Type B pancreatic cell (in vitro differentiated cells): ENCODE measurements at regions not wholly inside any gene's neighbourhood (a gene's known extent, or its start where the extent isn't known, plus 50 kb on each side); places are given as distances from the start of the nearest gene placed in this dataset.

Source experiments
- DNase-seq: peaks from one replicate; pipeline ENCODE4 v3.0.0; 2021; ENCODE audit warnings: mixed read lengths; ENCODE audit not compliant: unreplicated experiment; ENCODE audit errors: extremely low spot score
- H3K27ac Mint-ChIP-seq: 2 replicates; pipeline ENCODE4 v1.8.0; 2021; ENCODE audit warnings: mild to moderate bottlenecking, mixed read lengths
- H3K27me3 Mint-ChIP-seq: 2 replicates; pipeline ENCODE4 v1.8.0; 2021; ENCODE audit warnings: mixed read lengths
- H3K36me3 Mint-ChIP-seq: 2 replicates; pipeline ENCODE4 v1.8.0; 2021; ENCODE audit warnings: mixed read lengths
- H3K4me1 Mint-ChIP-seq: one replicate; pipeline ENCODE4 v1.8.0; 2021; ENCODE audit warnings: mixed read lengths; ENCODE audit not compliant: unreplicated experiment
- H3K4me3 Mint-ChIP-seq: 2 replicates; pipeline ENCODE4 v1.8.0; 2021; ENCODE audit warnings: mild to moderate bottlenecking, mixed read lengths
- H3K9me3 Mint-ChIP-seq: 2 replicates; pipeline ENCODE4 v1.8.0; 2021; ENCODE audit warnings: mixed read lengths
- CTCF ChIP-seq: fragments of 200-600 bp; sonication (generic); conservative IDR thresholded peaks from 2 replicates; pipeline ENCODE4 v1.5.0; 2021; ENCODE audit warnings: antibody characterized with exemption, mild to moderate bottlenecking

GRCh38 chr1:164948101-164948500 is 389.1 kb downstream of the PBX1 start:
- Mint-ChIP-seq H3K36me3 (peaks cover 4% of the 10 kb centered on the region), H3K27ac (no peak overlapping the region), H3K4me3 (no peak overlapping the region), H3K27me3 (no peaks in the 10 kb centered on the region), H3K4me1 (no peaks in the 10 kb centered on the region), H3K9me3 (peaks cover 7% of the 10 kb centered on the region)
- TF ChIP-seq CTCF: no peak
- no peak for DNase-seq

GRCh38 chr1:164937291-164937690 is 378.3 kb downstream of the PBX1 start:
- Mint-ChIP-seq H3K4me3 (no peak overlapping the region), H3K9me3 (peaks cover 5% of the 10 kb centered on the region), H3K36me3 (no peaks in the 10 kb centered on the region), H3K27ac (no peak overlapping the region), H3K4me1 (peaks cover 14% of the 10 kb centered on the region), H3K27me3 (peaks cover 7% of the 10 kb centered on the region)
- no peak for DNase-seq
- TF ChIP-seq CTCF: no peak

GRCh38 chr1:164932580-164932979 is 373.6 kb downstream of the PBX1 start:
- Mint-ChIP-seq H3K4me3 (no peak overlapping the region), H3K4me1 (peaks cover 16% of the 10 kb centered on the region), H3K27me3 (peaks cover 7% of the 10 kb centered on the region), H3K36me3 (no peaks in the 10 kb centered on the region), H3K27ac (no peak overlapping the region), H3K9me3 (no peaks in the 10 kb centered on the region)
- no peak for TF ChIP-seq CTCF
- DNase-seq: no peak

GRCh38 chr1:164930833-164931232 is 371.8 kb downstream of the PBX1 start:
- no peak for DNase-seq
- H3K9me3 Mint-ChIP-seq: no peaks in the 10 kb centered on the region
- peaks cover 21% of the 10 kb centered on the region for H3K4me1 Mint-ChIP-seq
- H3K36me3 Mint-ChIP-seq: no peaks in the 10 kb centered on the region
- H3K4me3 Mint-ChIP-seq: no peak overlapping the region
- TF ChIP-seq CTCF: no peak
- no peak overlapping the region for H3K27ac Mint-ChIP-seq
- peaks cover 5% of the 10 kb centered on the region for H3K27me3 Mint-ChIP-seq

- peaks cover 2% of the 10 kb centered on the region for H3K27me3 Mint-ChIP-seq
- no peak for DNase-seq
- no peaks in the 10 kb centered on the region for H3K9me3 Mint-ChIP-seq
- no peak for TF ChIP-seq CTCF
- peaks cover 22% of the 10 kb centered on the region for H3K4me1 Mint-ChIP-seq
- H3K27ac Mint-ChIP-seq: no peak overlapping the region
- no peak overlapping the region for H3K4me3 Mint-ChIP-seq
- no peaks in the 10 kb centered on the region for H3K36me3 Mint-ChIP-seq
These were observed 371.3 kb downstream of the PBX1 start for GRCh38 chr1:164930241-164930640.

- Mint-ChIP-seq H3K36me3 (no peaks in the 10 kb centered on the region), H3K4me1 (peaks cover 22% of the 10 kb centered on the region), H3K27ac (no peak overlapping the region), H3K9me3 (no peaks in the 10 kb centered on the region), H3K4me3 (no peak overlapping the region), H3K27me3 (peaks cover 2% of the 10 kb centered on the region)
- no peak for TF ChIP-seq CTCF
- no peak for DNase-seq
These were observed 369.3 kb downstream of the PBX1 start for GRCh38 chr1:164928232-164928812.
